IMR-90 (cell line): ENCODE measurements at regions not wholly inside any gene's neighbourhood (a gene's known extent, or its start where the extent isn't known, plus 50 kb on each side); places are given as distances from the start of the nearest gene placed in this dataset.

Source experiments
- ATAC-seq: fragments of 200-7000 bp; cut with Tn5 transposase; 2 replicates; pipeline ENCODE4 v1.9.1; 2020; ENCODE audit warnings: low read depth, mild to moderate bottlenecking, moderate library complexity
- BruUV-seq: library from RNA; stranded (reverse); fragments of 400-500 nt; replicated peaks from 2 replicates; lab custom pipeline; 2021; lab: Mats Ljungman, UMichigan
- CTCF ChIA-PET: fragments of 300-600 bp; formaldehyde crosslinking; extraction: SDS; loops from one replicate; lab custom pipeline; 2021; ENCODE audit warnings: antibody characterized with exemption; lab: Yijun Ruan, JAX
- POLR2A ChIA-PET: fragments of 300-600 bp; sonication (Branson Sonifier 250); formaldehyde crosslinking; loops from one replicate; lab custom pipeline; 2022; ENCODE audit warnings: antibody characterized with exemption; ENCODE audit not compliant: unreplicated experiment; lab: Charles Lee
- DNase-seq: peaks from one replicate; pipeline ENCODE4 v3.0.0; 2013
- H2AFZ ChIP-seq: replicated peaks from 2 replicates; pipeline ENCODE3; 2013; ENCODE audit warnings: low read length, mild to moderate bottlenecking; ENCODE audit not compliant: poor library complexity
- H2AK5ac ChIP-seq: 2 replicates; pipeline ENCODE4 v1.6.1; 2013; ENCODE audit warnings: low read depth, low read length, inconsistent platforms
- H2AK9ac ChIP-seq: replicated peaks from 2 replicates; pipeline ENCODE3; 2013; ENCODE audit warnings: mild to moderate bottlenecking, low read depth, low read length, moderate library complexity; ENCODE audit not compliant: poor library complexity
- H2BK120ac ChIP-seq: 2 replicates; pipeline ENCODE4 v1.6.1; 2013; ENCODE audit warnings: low read depth, low read length, inconsistent platforms
- H2BK15ac ChIP-seq: 3 replicates; pipeline ENCODE4 v1.6.1; 2013; ENCODE audit warnings: low read depth, low read length, inconsistent platforms
- H2BK20ac ChIP-seq: 2 replicates; pipeline ENCODE4 v1.6.1; 2013; ENCODE audit warnings: low read depth, mild to moderate bottlenecking, inconsistent platforms, low read length, moderate library complexity
- H2BK5ac ChIP-seq: 2 replicates; pipeline ENCODE4 v1.6.1; 2013; ENCODE audit warnings: mild to moderate bottlenecking, low read depth, low read length, inconsistent platforms; ENCODE audit not compliant: poor library complexity, severe bottlenecking
- H3K14ac ChIP-seq: replicated peaks from 2 replicates; pipeline ENCODE4 v1.6.1; 2013; ENCODE audit warnings: low read depth, low read length, inconsistent platforms
- H3K18ac ChIP-seq: 2 replicates; pipeline ENCODE4 v1.6.1; 2013; ENCODE audit warnings: low read depth, low read length, control low read depth
- H3K23ac ChIP-seq: 2 replicates; pipeline ENCODE4 v1.6.1; 2013; ENCODE audit warnings: low read depth, low read length, inconsistent platforms
- H3K27ac ChIP-seq: 2 replicates; pipeline ENCODE4 v1.5.1; 2013; ENCODE audit warnings: mild to moderate bottlenecking, control low read depth, low read length; ENCODE audit not compliant: insufficient read depth
- H3K27me3 ChIP-seq: 2 replicates; pipeline ENCODE4 v1.6.1; 2013; ENCODE audit warnings: low read length; ENCODE audit not compliant: control insufficient read depth, insufficient read depth
- H3K36me3 ChIP-seq: 2 replicates; pipeline ENCODE4 v1.6.1; 2013; ENCODE audit warnings: low read length, mixed read lengths; ENCODE audit not compliant: control insufficient read depth, insufficient read depth
- H3K4ac ChIP-seq: 2 replicates; pipeline ENCODE4 v1.6.1; 2013; ENCODE audit warnings: low read depth, low read length, inconsistent platforms
- H3K4me1 ChIP-seq: 2 replicates; pipeline ENCODE4 v1.6.1; 2013; ENCODE audit warnings: low read length, mixed read lengths; ENCODE audit not compliant: control insufficient read depth, insufficient read depth
- H3K4me2 ChIP-seq: 2 replicates; pipeline ENCODE4 v1.6.1; 2013; ENCODE audit warnings: low read depth, mild to moderate bottlenecking, control low read depth, low read length, moderate library complexity
- H3K4me3 ChIP-seq: 2 replicates; pipeline ENCODE4 v1.5.1; 2013; ENCODE audit warnings: low read depth, mild to moderate bottlenecking, control low read depth, low read length, moderate library complexity; ENCODE audit not compliant: insufficient read depth
- H3K56ac ChIP-seq: 2 replicates; pipeline ENCODE4 v1.6.1; 2013; ENCODE audit warnings: low read length, inconsistent platforms; ENCODE audit not compliant: insufficient read depth; ENCODE audit errors: extremely low read depth
- H3K79me1 ChIP-seq, 2 experiments: 2 replicates each; pipeline ENCODE4 v1.6.1; 2013; ENCODE audit warnings: low read length in 2 of 2, inconsistent platforms in 1 of 2, low read depth in 1 of 2
- H3K9ac ChIP-seq: 2 replicates; pipeline ENCODE4 v1.6.1; 2013; ENCODE audit warnings: low read depth, low read length, control low read depth
- H3K9me1 ChIP-seq: 2 replicates; pipeline ENCODE4 v1.6.1; 2013; ENCODE audit warnings: low read length, inconsistent platforms; ENCODE audit not compliant: insufficient read depth
- H3K9me3 ChIP-seq: 2 replicates; pipeline ENCODE4 v1.6.1; 2013; ENCODE audit warnings: low read length; ENCODE audit not compliant: control insufficient read depth, insufficient read depth
- H4K20me1 ChIP-seq: 2 replicates; pipeline ENCODE4 v1.6.1; 2013; ENCODE audit warnings: low read length, inconsistent platforms; ENCODE audit not compliant: insufficient read depth
- H4K5ac ChIP-seq: 2 replicates; pipeline ENCODE4 v1.6.1; 2013; ENCODE audit warnings: mild to moderate bottlenecking, low read depth, low read length, control low read depth
- H4K8ac ChIP-seq, 2 experiments: 2 replicates each; pipeline ENCODE4 v1.6.1; 2013; ENCODE audit warnings: low read depth in 2 of 2, low read length in 2 of 2, control low read depth in 1 of 2, inconsistent platforms in 1 of 2
- H4K91ac ChIP-seq: 2 replicates; pipeline ENCODE4 v1.6.1; 2013; ENCODE audit warnings: low read depth, low read length, inconsistent platforms; ENCODE audit not compliant: insufficient read depth
- CHD1 ChIP-seq: IDR thresholded peaks from 2 replicates; pipeline ENCODE4 v1.6.1; 2012; ENCODE audit warnings: low read depth, low read length, improper control_type of control experiment
- ELK1 ChIP-seq: fragments of 150-350 bp; IDR thresholded peaks from 2 replicates; pipeline ENCODE4 v1.6.1; 2016; ENCODE audit warnings: low read depth, mild to moderate bottlenecking, low read length, moderate library complexity, borderline replicate concordance
- MAFK ChIP-seq: IDR thresholded peaks from 2 replicates; pipeline ENCODE4 v1.6.1; 2012; ENCODE audit warnings: low read depth, low read length, improper control_type of control experiment
- MAZ ChIP-seq: IDR thresholded peaks from 2 replicates; pipeline ENCODE4 v1.6.1; 2012; ENCODE audit warnings: low read depth, mild to moderate bottlenecking, low read length, improper control_type of control experiment, moderate library complexity, borderline replicate concordance
- MXI1 ChIP-seq: IDR thresholded peaks from 2 replicates; pipeline ENCODE4 v1.6.1; 2012; ENCODE audit warnings: low read depth, mild to moderate bottlenecking, low read length, moderate library complexity, borderline replicate concordance
- RAD21 ChIP-seq: IDR thresholded peaks from 2 replicates; pipeline ENCODE4 v1.6.1; 2012; ENCODE audit warnings: low read length, improper control_type of control experiment
- RCOR1 ChIP-seq: IDR thresholded peaks from 2 replicates; pipeline ENCODE4 v1.6.1; 2012; ENCODE audit warnings: mild to moderate bottlenecking, low read length, improper control_type of control experiment; ENCODE audit not compliant: insufficient replicate concordance
- SMC3 ChIP-seq: fragments of 150-350 bp; IDR thresholded peaks from 2 replicates; pipeline ENCODE4 v1.6.1; 2016; ENCODE audit warnings: low read depth, mild to moderate bottlenecking, antibody characterized with exemption, low read length, moderate library complexity
- USF2 ChIP-seq: fragments of 150-350 bp; IDR thresholded peaks from 2 replicates; pipeline ENCODE4 v1.6.1; 2017; ENCODE audit warnings: mild to moderate bottlenecking, antibody characterized with exemption, low read length, low read depth
- WGBS, 2 experiments: methylation state at CpG; one replicate each; pipeline versions ENCODE4 v1.1.5 to v1.1.7; 2013; ENCODE audit warnings: missing lambda C conversion rate in 2 of 2; ENCODE audit not compliant: insufficient read length in 1 of 2; ENCODE audit errors: extremely low coverage in 2 of 2; 5-methylcytosine and 5-hydroxymethylcytosine counted together
- dilution Hi-C: fragments of 300-500 bp; cut with HindIII; formaldehyde crosslinking; loops from one replicate; pipeline ENCODE4 v1.14.3; 2018; ENCODE audit warnings: low sequenced_read_pairs; ENCODE audit not compliant: unreplicated experiment
- in situ Hi-C: fragments of 300-500 bp; cut with MboI; formaldehyde crosslinking; loops from 3 replicates; pipeline ENCODE4 v1.14.3; 2019; ENCODE audit warnings: low sequenced_read_pairs, inconsistent platforms, mixed read lengths
- intact Hi-C: fragments of 100-400 bp; cut with micrococcal nuclease; formaldehyde crosslinking; loops from 2 replicates; pipeline ENCODE4 v1.10.0; 2022

- H3K79me1 ChIP-seq = no peaks in the 10 kb centered on the region
- H3K9me1 ChIP-seq = no peaks in the 10 kb centered on the region
- H2AK5ac ChIP-seq = no peak overlapping the region
- no peak overlapping the region for H3K27ac ChIP-seq
- H3K4me3 ChIP-seq = no peak overlapping the region
- intact Hi-C loops = no loop called here
- ATAC-seq = no peak
- H4K20me1 ChIP-seq = no peaks in the 10 kb centered on the region
- H2AK9ac ChIP-seq = no peak overlapping the region
- no peak overlapping the region for H2BK15ac ChIP-seq
- H3K9ac ChIP-seq = no peak overlapping the region
- H3K36me3 ChIP-seq = no peaks in the 10 kb centered on the region
- H3K9me3 ChIP-seq = no peaks in the 10 kb centered on the region
- in situ Hi-C loops = no loop called here
- no peak overlapping the region for H3K14ac ChIP-seq
- BruUV-seq = no TSS peak
- H3K4me2 ChIP-seq = no peak overlapping the region
- TF ChIP-seq RCOR1 = no peak
- no peak for TF ChIP-seq MAZ
- TF ChIP-seq SMC3 = no peak
- no peak for TF ChIP-seq MAFK
- TF ChIP-seq CHD1 = no peak
- no peak for TF ChIP-seq ELK1
- no peak for TF ChIP-seq MXI1
- TF ChIP-seq USF2 = no peak
- TF ChIP-seq RAD21 = no peak
- no peak overlapping the region for H4K91ac ChIP-seq
- ChIA-PET POLR2A (no interaction called here), CTCF (no interaction called here)
- no peak for DNase-seq
- no peak overlapping the region for H2BK20ac ChIP-seq
- no peak overlapping the region for H3K4ac ChIP-seq
- no peak overlapping the region for H2AFZ ChIP-seq
- H3K4me1 ChIP-seq = no peaks in the 10 kb centered on the region
- no peak overlapping the region for H3K23ac ChIP-seq
- no peak overlapping the region for H2BK5ac ChIP-seq
- peaks cover 3% of the 10 kb centered on the region; the same call in 1 of the 2 replicates for H3K27me3 ChIP-seq
- no peak overlapping the region for H2BK120ac ChIP-seq
- no peak overlapping the region for H3K56ac ChIP-seq
- dilution Hi-C loops = no loop called here
- WGBS, 2 experiments = no CpG with 5 or more reads among the region's 6 CpGs
- no peak overlapping the region for H4K5ac ChIP-seq
- H3K18ac ChIP-seq = no peak overlapping the region
- H4K8ac ChIP-seq = no peak overlapping the region
Observed at GRCh38 chr6:99036672-99037071, 88.9 kb upstream of the FBXL4 start.
